SK-N-SH treated with all-trans-retinoic acid at 6 μM for 48 hours (cell line): ENCODE measurements at regions not wholly inside any gene's neighbourhood (a gene's known extent, or its start where the extent isn't known, plus 50 kb on each side); places are given as distances from the start of the nearest gene placed in this dataset.

ENCODE experiments used
- ATAC-seq: fragments of 200-7000 bp; cut with Tn5 transposase; 3 replicates; pipeline ENCODE4 v1.9.1; 2020; ENCODE audit warnings: mild to moderate bottlenecking, moderate library complexity
- ARNTL ChIP-seq: fragments of 450-650 bp; formaldehyde crosslinking; IDR thresholded peaks from 2 replicates; pipeline ENCODE4 v1.5.0; 2020; ENCODE audit warnings: low read depth, mild to moderate bottlenecking, moderate library complexity, borderline replicate concordance
- BACH2 ChIP-seq: fragments of 250-450 bp; sonication (Bioruptor Pico); IDR thresholded peaks from 2 replicates; pipeline ENCODE4 v1.9.0; 2021; ENCODE audit warnings: mild to moderate bottlenecking, borderline replicate concordance
- CREB5 ChIP-seq: fragments of 250-450 bp; sonication (Bioruptor Pico); IDR thresholded peaks from 2 replicates; pipeline ENCODE4 v1.5.1; 2020; ENCODE audit warnings: low read depth, mild to moderate bottlenecking, moderate library complexity
- CSDC2 ChIP-seq: fragments of 250-450 bp; sonication (Bioruptor Pico); IDR thresholded peaks from 2 replicates; pipeline ENCODE4 v1.5.0; 2020; ENCODE audit warnings: mild to moderate bottlenecking, moderate library complexity
- CSRNP3 ChIP-seq: fragments of 250-450 bp; sonication (Bioruptor Pico); IDR thresholded peaks from 2 replicates; pipeline ENCODE4 v1.5.1; 2021; ENCODE audit warnings: mild to moderate bottlenecking, moderate library complexity
- ESRRG ChIP-seq: fragments of 250-450 bp; sonication (Bioruptor Pico); IDR thresholded peaks from 2 replicates; pipeline ENCODE4 v1.6.1; 2021; ENCODE audit warnings: mild to moderate bottlenecking
- OSR1 ChIP-seq: fragments of 250-450 bp; sonication (Bioruptor Pico); IDR thresholded peaks from 2 replicates; pipeline ENCODE4 v1.8.0; 2022; ENCODE audit warnings: moderate library complexity, mild to moderate bottlenecking, inconsistent platforms
- PATZ1 ChIP-seq: fragments of 250-450 bp; sonication (Bioruptor Pico); IDR thresholded peaks from 2 replicates; pipeline ENCODE4 v1.8.0; 2020; ENCODE audit warnings: mild to moderate bottlenecking, moderate library complexity, borderline replicate concordance
- POU6F1 ChIP-seq: fragments of 250-450 bp; sonication (Bioruptor Pico); IDR thresholded peaks from 2 replicates; pipeline ENCODE4 v1.8.0; 2021; ENCODE audit warnings: low read depth, mild to moderate bottlenecking, moderate library complexity, borderline replicate concordance
- PPARA ChIP-seq: fragments of 250-450 bp; sonication (Bioruptor Pico); IDR thresholded peaks from 2 replicates; pipeline ENCODE4 v1.5.0; 2020; ENCODE audit warnings: mild to moderate bottlenecking, borderline replicate concordance
- RARB ChIP-seq: fragments of 250-450 bp; sonication (Bioruptor Pico); IDR thresholded peaks from 2 replicates; pipeline ENCODE4 v1.8.0; 2021; ENCODE audit warnings: mild to moderate bottlenecking, moderate library complexity
- SNAI2 ChIP-seq: fragments of 250-450 bp; sonication (Bioruptor Pico); IDR thresholded peaks from 2 replicates; pipeline ENCODE4 v1.5.0; 2020; ENCODE audit warnings: mild to moderate bottlenecking, moderate library complexity
- TCF4 ChIP-seq: fragments of 250-450 bp; sonication (Bioruptor Pico); IDR thresholded peaks from 2 replicates; pipeline ENCODE4 v1.8.0; 2021; ENCODE audit warnings: mild to moderate bottlenecking, moderate library complexity, borderline replicate concordance
- TOX ChIP-seq: fragments of 250-450 bp; sonication (Bioruptor Pico); IDR thresholded peaks from 2 replicates; pipeline ENCODE4 v1.8.0; 2021; ENCODE audit warnings: mild to moderate bottlenecking, moderate library complexity, borderline replicate concordance
- TSHZ2 ChIP-seq: fragments of 250-450 bp; sonication (Bioruptor Pico); IDR thresholded peaks from 2 replicates; pipeline ENCODE4 v1.5.0; 2020; ENCODE audit warnings: mild to moderate bottlenecking, moderate library complexity
- ZC3H10 ChIP-seq: fragments of 250-450 bp; sonication (Bioruptor Pico); IDR thresholded peaks from 2 replicates; pipeline ENCODE4 v1.5.1; 2021; ENCODE audit warnings: mild to moderate bottlenecking, moderate library complexity
- ZFP3 ChIP-seq: fragments of 250-450 bp; sonication (Bioruptor Pico); IDR thresholded peaks from 2 replicates; pipeline ENCODE4 v1.5.0; 2020; ENCODE audit warnings: mild to moderate bottlenecking, moderate library complexity
- ZNF565 ChIP-seq: fragments of 450-650 bp; formaldehyde crosslinking; conservative IDR thresholded peaks from 2 replicates; pipeline ENCODE4 v1.5.0; 2020; ENCODE audit warnings: low read depth, mild to moderate bottlenecking, moderate library complexity
- ZNF8 ChIP-seq: fragments of 450-650 bp; formaldehyde crosslinking; IDR thresholded peaks from 2 replicates; pipeline ENCODE4 v1.5.0; 2020; ENCODE audit warnings: mild to moderate bottlenecking, moderate library complexity

- TF ChIP-seq CREB5 (CRISPR knock-in tag) (no peak), ZC3H10 (CRISPR knock-in tag) (no peak), RARB (no peak), TSHZ2 (CRISPR knock-in tag) (no peak), CSDC2 (CRISPR knock-in tag) (no peak), TOX (CRISPR knock-in tag) (no peak), OSR1 (CRISPR knock-in tag) (no peak), PPARA (CRISPR knock-in tag) (no peak), TCF4 (CRISPR knock-in tag) (no peak), CSRNP3 (CRISPR knock-in tag) (no peak), POU6F1 (CRISPR knock-in tag) (no peak), ZNF565 (CRISPR knock-in tag) (no peak), ZNF8 (no peak), ESRRG (no peak), SNAI2 (CRISPR knock-in tag) (no peak)
- ATAC-seq = no peak
Observed at GRCh38 chr18:10055125-10055750, 141.4 kb downstream of the VAPA start.

- ATAC-seq = no peak
- TF ChIP-seq POU6F1 (CRISPR knock-in tag) = no peak
- no peak for TF ChIP-seq SNAI2 (CRISPR knock-in tag)
- TF ChIP-seq, all 23 proteins: peak for 0
Observed at GRCh38 chr18:10056506-10056905, 142.7 kb downstream of the VAPA start.

- ATAC-seq = peak; percentile 70
- TF ChIP-seq ZC3H10 (CRISPR knock-in tag) = no peak
- no peak for TF ChIP-seq CSDC2 (CRISPR knock-in tag)
- no peak for TF ChIP-seq ZNF565 (CRISPR knock-in tag)
- TF ChIP-seq ARNTL = no peak
- TF ChIP-seq ESRRG = no peak
- TF ChIP-seq SNAI2 (CRISPR knock-in tag) = no peak
- TF ChIP-seq ZFP3 = no peak
- TF ChIP-seq PPARA (CRISPR knock-in tag) = no peak
- no peak for TF ChIP-seq CSRNP3 (CRISPR knock-in tag)
- no peak for TF ChIP-seq BACH2 (CRISPR knock-in tag)
- no peak for TF ChIP-seq RARB
- no peak for TF ChIP-seq PATZ1
- no peak for TF ChIP-seq TSHZ2 (CRISPR knock-in tag)
- no peak for TF ChIP-seq OSR1 (CRISPR knock-in tag)
Observed at GRCh38 chr18:10057401-10057893, 143.6 kb downstream of the VAPA start.
